GM19351 (cell line): ENCODE measurements at regions not wholly inside any gene's neighbourhood (a gene's known extent, or its start where the extent isn't known, plus 50 kb on each side); places are given as distances from the start of the nearest gene placed in this dataset.

Source experiments
- ATAC-seq: cut with Tn5 transposase; IDR thresholded peaks from one replicate; pipeline ENCODE4 v1.9.1; 2021; ENCODE audit warnings: mild to moderate bottlenecking, moderate library complexity; ENCODE audit not compliant: unreplicated experiment

DNA sequence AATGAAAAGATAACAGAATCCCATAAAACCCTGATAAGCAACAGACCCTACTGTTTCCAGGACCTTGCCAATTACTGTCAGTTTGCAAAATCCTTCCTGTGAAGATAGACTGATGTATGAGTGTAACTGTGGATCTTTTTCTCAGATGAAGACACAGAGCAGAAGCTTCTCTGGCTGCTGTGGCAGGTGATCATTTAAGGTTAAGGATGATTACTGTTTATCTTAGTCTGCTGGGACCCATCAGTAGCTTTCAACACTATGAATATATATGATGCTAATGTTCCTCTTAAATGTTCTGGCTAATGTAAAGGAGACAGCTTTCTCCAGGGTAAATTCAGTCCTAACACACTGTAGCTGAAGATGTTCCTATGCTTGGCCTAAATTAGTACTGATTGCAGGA, 56.0 kb upstream of the CTTNBP2 start:
- no peak for ATAC-seq

GRCh38 chr7:117931314-117931713, 58.1 kb upstream of the CTTNBP2 start:
- ATAC-seq: no peak

DNA sequence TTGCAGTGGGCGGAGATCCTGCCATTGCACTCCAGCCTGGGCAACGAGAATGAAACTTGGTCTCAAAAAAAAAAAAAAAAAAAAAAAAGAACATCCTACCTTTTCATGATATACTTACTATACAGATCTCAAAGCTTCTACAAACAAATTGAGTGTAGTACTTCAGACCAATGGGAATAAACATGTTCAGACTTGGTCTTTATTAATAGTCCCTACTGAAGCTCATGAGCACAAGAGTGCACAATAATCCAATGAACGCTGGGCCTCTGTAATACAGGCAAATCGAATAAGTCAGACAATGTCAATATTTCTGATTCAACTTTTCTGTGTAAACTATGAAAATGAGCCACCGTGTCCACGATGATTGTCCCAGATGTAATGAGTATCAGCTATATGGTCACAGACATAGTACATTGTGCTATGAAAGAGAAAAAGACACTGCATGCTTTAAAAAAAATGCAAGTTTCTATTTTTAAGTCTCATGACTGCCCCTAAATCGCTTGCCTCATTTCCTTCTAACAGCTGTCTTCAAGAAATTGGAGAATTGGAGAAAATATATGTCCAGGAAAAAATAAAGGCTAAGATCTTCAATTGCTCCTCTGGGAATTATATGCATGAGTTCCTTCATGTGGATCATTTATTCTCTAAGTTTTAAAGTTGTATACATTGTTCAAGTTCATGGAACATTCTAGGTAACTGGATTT, 64.0 kb upstream of the CTTNBP2 start:
- ATAC-seq: no peak

GRCh38 chr7:117937753-117938483, 64.7 kb upstream of the CTTNBP2 start:
- no peak for ATAC-seq

- ATAC-seq: no peak
Observed at GRCh38 chr7:117941138-117941810, 68.0 kb upstream of the CTTNBP2 start.

- ATAC-seq: no peak
Observed at GRCh38 chr7:117942780-117943179, 69.5 kb upstream of the CTTNBP2 start.

GRCh38 chr7:117944886-117945285, 71.6 kb upstream of the CTTNBP2 start:
- ATAC-seq: no peak

DNA sequence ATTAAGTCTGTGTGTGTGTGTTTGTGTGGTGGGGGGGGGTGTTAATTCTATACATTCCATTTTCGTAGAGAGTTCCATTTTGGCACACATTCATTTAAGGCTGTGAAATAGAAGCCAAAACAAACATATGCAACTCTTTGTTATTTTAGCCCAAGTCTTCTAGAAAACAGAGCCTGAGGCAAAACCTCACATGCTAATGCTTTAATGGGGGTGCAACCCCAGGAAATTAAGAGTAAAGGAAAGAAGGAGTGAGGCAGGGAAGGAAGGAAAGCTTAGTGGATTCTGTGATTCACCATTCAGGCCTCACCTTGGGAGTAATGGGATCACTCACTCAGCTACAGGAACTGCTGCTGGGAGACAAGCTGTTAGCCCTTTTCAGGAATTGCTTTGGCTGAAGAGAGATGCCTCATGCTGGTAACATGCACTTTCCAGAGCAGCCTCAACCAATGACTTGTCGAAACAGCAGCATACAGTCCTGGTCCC, 73.0 kb upstream of the CTTNBP2 start:
- no peak for ATAC-seq

DNA sequence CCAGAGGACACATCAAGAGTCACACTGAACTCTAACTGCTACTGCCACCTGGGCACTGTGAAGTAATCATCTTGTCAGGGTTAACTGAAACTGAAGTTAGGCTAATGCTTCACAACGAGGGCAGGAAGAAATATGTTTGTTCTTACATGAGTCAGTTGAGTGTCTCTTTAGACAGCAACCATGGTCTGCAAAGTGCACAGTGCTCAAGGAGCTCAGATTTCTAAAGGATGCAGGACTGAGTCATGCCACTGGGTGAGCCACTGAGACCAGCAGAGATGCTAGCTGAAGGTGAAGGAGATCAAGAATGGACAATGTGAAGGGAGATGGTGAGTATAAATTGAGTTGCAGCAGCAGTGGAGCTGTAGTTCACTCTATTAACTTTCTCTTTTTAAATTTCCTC, 76.0 kb upstream of the CTTNBP2 start:
- no peak for ATAC-seq

DNA sequence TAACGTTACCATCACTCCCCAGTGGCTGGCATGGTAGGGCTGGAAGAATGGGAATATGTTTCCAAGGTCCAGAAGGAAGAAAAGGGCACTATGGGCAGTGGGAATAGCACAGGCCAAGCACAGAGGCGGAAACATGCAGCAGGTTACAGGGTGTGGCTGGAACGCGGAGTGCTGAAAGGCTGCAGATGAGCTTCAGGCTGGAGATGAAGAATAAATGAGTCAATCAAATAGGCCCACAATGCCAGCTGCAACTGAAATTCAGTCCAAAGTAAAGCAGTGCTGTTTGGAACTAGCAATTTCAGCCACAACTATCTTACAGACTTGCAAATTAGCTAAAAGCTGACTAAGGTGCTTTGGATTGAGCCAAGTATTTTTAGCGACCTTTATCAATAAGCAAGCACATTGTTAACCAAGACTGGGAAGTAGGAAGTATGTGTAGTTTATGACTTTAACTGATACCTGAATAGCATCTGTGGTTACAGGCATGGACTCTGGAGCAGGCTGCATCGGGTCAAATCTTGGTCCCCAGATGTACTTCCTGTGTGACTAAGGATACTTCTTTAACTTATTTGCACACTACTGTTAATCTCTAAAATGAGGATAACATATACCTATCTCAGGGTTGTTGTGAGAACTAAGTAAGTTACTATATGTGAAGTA, 77.5 kb upstream of the CTTNBP2 start:
- ATAC-seq: no peak

- ATAC-seq: no peak
Observed at GRCh38 chr7:117951285-117951684, 78.0 kb upstream of the CTTNBP2 start.

GRCh38 chr7:117951691-117952280, 78.5 kb upstream of the CTTNBP2 start:
- no peak for ATAC-seq

DNA sequence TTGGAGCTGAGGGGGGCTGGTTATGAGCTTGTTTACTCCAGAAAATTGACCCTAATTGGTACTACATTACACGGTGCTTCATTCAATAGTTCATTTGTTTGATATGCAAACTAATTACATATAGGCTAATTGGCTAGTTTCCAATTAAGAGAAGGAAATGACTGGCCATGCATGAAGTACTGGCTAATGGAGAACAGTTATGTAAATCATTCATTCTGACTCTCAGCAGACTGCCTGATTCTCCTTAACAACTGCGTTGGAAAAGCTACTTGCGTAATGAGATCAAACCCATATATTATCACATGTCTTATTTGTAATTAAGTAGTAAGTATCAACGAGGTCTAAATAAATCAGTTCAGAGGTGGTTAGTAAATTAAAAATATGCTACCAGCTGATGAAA, 81.8 kb upstream of the CTTNBP2 start:
- ATAC-seq: no peak

DNA sequence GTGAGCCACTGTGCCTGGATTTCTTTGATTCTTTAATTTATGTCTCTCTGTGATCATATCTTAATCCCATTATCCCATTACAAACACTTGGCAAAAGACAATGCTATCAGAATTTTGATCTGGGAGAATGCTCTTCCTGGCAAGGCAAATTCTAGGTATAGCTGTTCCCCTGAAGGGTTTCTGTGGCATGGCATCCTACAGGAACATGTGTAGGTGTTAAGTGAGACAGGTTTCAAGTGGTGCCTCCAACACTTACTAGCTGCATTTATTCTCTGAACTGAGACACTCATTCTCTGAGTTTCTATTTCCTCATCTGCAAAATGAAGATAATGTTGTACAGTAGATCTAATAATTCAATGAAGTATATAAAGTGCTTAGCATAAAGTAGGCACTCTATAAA, 87.1 kb upstream of the CTTNBP2 start:
- no peak for ATAC-seq

DNA sequence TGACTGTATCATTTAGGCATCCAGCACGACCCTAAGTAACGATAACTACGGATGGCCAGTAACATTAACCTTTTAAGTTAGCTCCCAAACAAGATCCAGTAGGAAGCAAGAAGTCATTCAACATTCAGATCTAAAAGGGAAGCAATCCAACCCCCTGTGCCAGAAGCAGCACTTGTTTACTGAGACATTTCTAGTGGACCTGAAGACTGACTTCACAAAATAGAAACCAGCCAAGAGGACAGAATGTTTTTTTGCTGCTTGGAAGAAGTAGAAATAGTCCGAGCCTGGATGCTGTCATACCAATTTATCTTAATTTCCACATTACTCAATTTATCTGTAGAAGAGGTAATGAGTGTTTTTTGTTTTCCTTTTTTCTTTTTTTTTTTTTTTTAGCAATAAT, 88.0 kb upstream of the CTTNBP2 start:
- ATAC-seq: no peak

- no peak for ATAC-seq
Observed at GRCh38 chr7:117962366-117962994, 89.2 kb upstream of the CTTNBP2 start.

DNA sequence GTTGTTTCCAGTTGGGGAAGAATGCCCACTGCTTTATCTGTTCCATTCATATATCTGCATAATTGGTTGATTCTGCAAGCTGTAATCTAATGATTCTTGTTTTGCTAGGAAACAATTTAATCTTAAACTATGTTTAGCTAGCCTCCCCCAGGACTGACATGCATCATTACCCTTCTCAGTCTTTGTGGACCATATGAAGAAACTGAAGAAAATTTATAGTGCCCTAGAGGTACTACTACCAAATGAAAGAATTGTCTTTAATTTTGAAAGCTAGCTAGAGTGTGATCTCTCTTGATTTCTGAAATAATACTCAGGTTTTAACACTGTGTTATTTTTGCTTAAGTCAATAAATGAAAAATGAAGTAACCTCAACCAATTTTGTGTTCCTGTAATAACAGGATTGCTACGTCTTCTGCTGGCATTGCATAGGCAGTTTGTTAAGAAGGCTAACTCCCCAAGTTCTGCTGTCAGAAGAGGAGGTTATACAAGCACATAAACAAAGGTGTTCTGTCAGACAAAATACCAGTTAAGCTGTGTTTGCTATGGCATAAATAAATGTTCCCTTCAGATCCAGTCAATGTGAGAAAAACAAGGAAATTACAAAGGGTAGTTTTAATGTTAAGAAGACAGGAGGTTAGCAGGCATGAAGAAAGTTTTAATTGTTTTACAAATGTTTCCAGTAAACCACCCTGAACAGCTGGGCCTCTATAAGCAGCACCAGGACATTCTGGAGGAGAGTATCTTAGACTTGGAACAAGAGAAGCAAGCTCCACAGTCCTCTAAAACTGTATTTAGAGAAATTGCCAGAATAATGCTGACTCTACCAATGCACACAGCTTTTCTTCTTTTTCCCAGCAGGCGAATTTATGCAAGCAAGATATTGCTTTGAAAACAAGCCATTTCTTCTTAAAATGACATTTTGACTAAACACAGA, 90.3 kb upstream of the CTTNBP2 start:
- no peak for ATAC-seq

- no peak for ATAC-seq
Observed at GRCh38 chr7:117970801-117971200, 97.6 kb upstream of the CTTNBP2 start.

GRCh38 chr7:117971556-117972244, 98.5 kb upstream of the CTTNBP2 start:
- ATAC-seq: no peak
